IMR-90 (cell line): ENCODE measurements at regions not wholly inside any gene's neighbourhood (a gene's known extent, or its start where the extent isn't known, plus 50 kb on each side); places are given as distances from the start of the nearest gene placed in this dataset.

Source experiments
- ATAC-seq: fragments of 200-7000 bp; cut with Tn5 transposase; 2 replicates; pipeline ENCODE4 v1.9.1; 2020; ENCODE audit warnings: low read depth, mild to moderate bottlenecking, moderate library complexity
- BruUV-seq: library from RNA; stranded (reverse); fragments of 400-500 nt; replicated peaks from 2 replicates; lab custom pipeline; 2021; lab: Mats Ljungman, UMichigan
- CTCF ChIA-PET: fragments of 300-600 bp; formaldehyde crosslinking; extraction: SDS; loops from one replicate; lab custom pipeline; 2021; ENCODE audit warnings: antibody characterized with exemption; lab: Yijun Ruan, JAX
- POLR2A ChIA-PET: fragments of 300-600 bp; sonication (Branson Sonifier 250); formaldehyde crosslinking; loops from one replicate; lab custom pipeline; 2022; ENCODE audit warnings: antibody characterized with exemption; ENCODE audit not compliant: unreplicated experiment; lab: Charles Lee
- DNase-seq: peaks from one replicate; pipeline ENCODE4 v3.0.0; 2013
- H2AFZ ChIP-seq: replicated peaks from 2 replicates; pipeline ENCODE3; 2013; ENCODE audit warnings: low read length, mild to moderate bottlenecking; ENCODE audit not compliant: poor library complexity
- H2AK5ac ChIP-seq: 2 replicates; pipeline ENCODE4 v1.6.1; 2013; ENCODE audit warnings: low read depth, low read length, inconsistent platforms
- H2AK9ac ChIP-seq: replicated peaks from 2 replicates; pipeline ENCODE3; 2013; ENCODE audit warnings: mild to moderate bottlenecking, low read depth, low read length, moderate library complexity; ENCODE audit not compliant: poor library complexity
- H2BK120ac ChIP-seq: 2 replicates; pipeline ENCODE4 v1.6.1; 2013; ENCODE audit warnings: low read depth, low read length, inconsistent platforms
- H2BK15ac ChIP-seq: 3 replicates; pipeline ENCODE4 v1.6.1; 2013; ENCODE audit warnings: low read depth, low read length, inconsistent platforms
- H2BK20ac ChIP-seq: 2 replicates; pipeline ENCODE4 v1.6.1; 2013; ENCODE audit warnings: low read depth, mild to moderate bottlenecking, inconsistent platforms, low read length, moderate library complexity
- H2BK5ac ChIP-seq: 2 replicates; pipeline ENCODE4 v1.6.1; 2013; ENCODE audit warnings: mild to moderate bottlenecking, low read depth, low read length, inconsistent platforms; ENCODE audit not compliant: poor library complexity, severe bottlenecking
- H3K14ac ChIP-seq: replicated peaks from 2 replicates; pipeline ENCODE4 v1.6.1; 2013; ENCODE audit warnings: low read depth, low read length, inconsistent platforms
- H3K18ac ChIP-seq: 2 replicates; pipeline ENCODE4 v1.6.1; 2013; ENCODE audit warnings: low read depth, low read length, control low read depth
- H3K23ac ChIP-seq: 2 replicates; pipeline ENCODE4 v1.6.1; 2013; ENCODE audit warnings: low read depth, low read length, inconsistent platforms
- H3K27ac ChIP-seq: 2 replicates; pipeline ENCODE4 v1.5.1; 2013; ENCODE audit warnings: mild to moderate bottlenecking, control low read depth, low read length; ENCODE audit not compliant: insufficient read depth
- H3K27me3 ChIP-seq: 2 replicates; pipeline ENCODE4 v1.6.1; 2013; ENCODE audit warnings: low read length; ENCODE audit not compliant: control insufficient read depth, insufficient read depth
- H3K36me3 ChIP-seq: 2 replicates; pipeline ENCODE4 v1.6.1; 2013; ENCODE audit warnings: low read length, mixed read lengths; ENCODE audit not compliant: control insufficient read depth, insufficient read depth
- H3K4ac ChIP-seq: 2 replicates; pipeline ENCODE4 v1.6.1; 2013; ENCODE audit warnings: low read depth, low read length, inconsistent platforms
- H3K4me1 ChIP-seq: 2 replicates; pipeline ENCODE4 v1.6.1; 2013; ENCODE audit warnings: low read length, mixed read lengths; ENCODE audit not compliant: control insufficient read depth, insufficient read depth
- H3K4me2 ChIP-seq: 2 replicates; pipeline ENCODE4 v1.6.1; 2013; ENCODE audit warnings: low read depth, mild to moderate bottlenecking, control low read depth, low read length, moderate library complexity
- H3K4me3 ChIP-seq: 2 replicates; pipeline ENCODE4 v1.5.1; 2013; ENCODE audit warnings: low read depth, mild to moderate bottlenecking, control low read depth, low read length, moderate library complexity; ENCODE audit not compliant: insufficient read depth
- H3K56ac ChIP-seq: 2 replicates; pipeline ENCODE4 v1.6.1; 2013; ENCODE audit warnings: low read length, inconsistent platforms; ENCODE audit not compliant: insufficient read depth; ENCODE audit errors: extremely low read depth
- H3K79me1 ChIP-seq, 2 experiments: 2 replicates each; pipeline ENCODE4 v1.6.1; 2013; ENCODE audit warnings: low read length in 2 of 2, inconsistent platforms in 1 of 2, low read depth in 1 of 2
- H3K9ac ChIP-seq: 2 replicates; pipeline ENCODE4 v1.6.1; 2013; ENCODE audit warnings: low read depth, low read length, control low read depth
- H3K9me1 ChIP-seq: 2 replicates; pipeline ENCODE4 v1.6.1; 2013; ENCODE audit warnings: low read length, inconsistent platforms; ENCODE audit not compliant: insufficient read depth
- H3K9me3 ChIP-seq: 2 replicates; pipeline ENCODE4 v1.6.1; 2013; ENCODE audit warnings: low read length; ENCODE audit not compliant: control insufficient read depth, insufficient read depth
- H4K20me1 ChIP-seq: 2 replicates; pipeline ENCODE4 v1.6.1; 2013; ENCODE audit warnings: low read length, inconsistent platforms; ENCODE audit not compliant: insufficient read depth
- H4K5ac ChIP-seq: 2 replicates; pipeline ENCODE4 v1.6.1; 2013; ENCODE audit warnings: mild to moderate bottlenecking, low read depth, low read length, control low read depth
- H4K8ac ChIP-seq, 2 experiments: 2 replicates each; pipeline ENCODE4 v1.6.1; 2013; ENCODE audit warnings: low read depth in 2 of 2, low read length in 2 of 2, control low read depth in 1 of 2, inconsistent platforms in 1 of 2
- H4K91ac ChIP-seq: 2 replicates; pipeline ENCODE4 v1.6.1; 2013; ENCODE audit warnings: low read depth, low read length, inconsistent platforms; ENCODE audit not compliant: insufficient read depth
- BHLHE40 ChIP-seq: fragments of 150-350 bp; IDR thresholded peaks from 2 replicates; pipeline ENCODE4 v1.6.1; 2016; ENCODE audit warnings: mild to moderate bottlenecking, low read depth, low read length
- CEBPB ChIP-seq: IDR thresholded peaks from 2 replicates; pipeline ENCODE4 v1.6.1; 2012; ENCODE audit warnings: low read depth, low read length, improper control_type of control experiment
- CHD1 ChIP-seq: IDR thresholded peaks from 2 replicates; pipeline ENCODE4 v1.6.1; 2012; ENCODE audit warnings: low read depth, low read length, improper control_type of control experiment
- CTCF ChIP-seq: conservative IDR thresholded peaks from 2 replicates; pipeline ENCODE4 v1.5.1; 2012; ENCODE audit warnings: mild to moderate bottlenecking, low read depth, low read length, improper control_type of control experiment
- ELK1 ChIP-seq: fragments of 150-350 bp; IDR thresholded peaks from 2 replicates; pipeline ENCODE4 v1.6.1; 2016; ENCODE audit warnings: low read depth, mild to moderate bottlenecking, low read length, moderate library complexity, borderline replicate concordance
- FOS ChIP-seq: fragments of 150-350 bp; IDR thresholded peaks from 2 replicates; pipeline ENCODE4 v1.6.1; 2016; ENCODE audit warnings: low read depth, low read length
- MAFK ChIP-seq: IDR thresholded peaks from 2 replicates; pipeline ENCODE4 v1.6.1; 2012; ENCODE audit warnings: low read depth, low read length, improper control_type of control experiment
- MAZ ChIP-seq: IDR thresholded peaks from 2 replicates; pipeline ENCODE4 v1.6.1; 2012; ENCODE audit warnings: low read depth, mild to moderate bottlenecking, low read length, improper control_type of control experiment, moderate library complexity, borderline replicate concordance
- MXI1 ChIP-seq: IDR thresholded peaks from 2 replicates; pipeline ENCODE4 v1.6.1; 2012; ENCODE audit warnings: low read depth, mild to moderate bottlenecking, low read length, moderate library complexity, borderline replicate concordance
- NFE2L2 ChIP-seq: fragments of 150-350 bp; IDR thresholded peaks from 2 replicates; pipeline ENCODE4 v1.6.1; 2016; ENCODE audit warnings: low read depth, mild to moderate bottlenecking, low read length
- POLR2A ChIP-seq: IDR thresholded peaks from 2 replicates; pipeline ENCODE4 v1.6.1; 2012; ENCODE audit warnings: mild to moderate bottlenecking, low read depth, low read length
- RAD21 ChIP-seq: IDR thresholded peaks from 2 replicates; pipeline ENCODE4 v1.6.1; 2012; ENCODE audit warnings: low read length, improper control_type of control experiment
- RCOR1 ChIP-seq: IDR thresholded peaks from 2 replicates; pipeline ENCODE4 v1.6.1; 2012; ENCODE audit warnings: mild to moderate bottlenecking, low read length, improper control_type of control experiment; ENCODE audit not compliant: insufficient replicate concordance
- RFX5 ChIP-seq: IDR thresholded peaks from 2 replicates; pipeline ENCODE4 v1.8.0; 2012; ENCODE audit warnings: low read depth, mild to moderate bottlenecking, low read length, moderate library complexity
- SMC3 ChIP-seq: fragments of 150-350 bp; IDR thresholded peaks from 2 replicates; pipeline ENCODE4 v1.6.1; 2016; ENCODE audit warnings: low read depth, mild to moderate bottlenecking, antibody characterized with exemption, low read length, moderate library complexity
- WGBS, 2 experiments: methylation state at CpG; one replicate each; pipeline versions ENCODE4 v1.1.5 to v1.1.7; 2013; ENCODE audit warnings: missing lambda C conversion rate in 2 of 2; ENCODE audit not compliant: insufficient read length in 1 of 2; ENCODE audit errors: extremely low coverage in 2 of 2; 5-methylcytosine and 5-hydroxymethylcytosine counted together
- dilution Hi-C: fragments of 300-500 bp; cut with HindIII; formaldehyde crosslinking; loops from one replicate; pipeline ENCODE4 v1.14.3; 2018; ENCODE audit warnings: low sequenced_read_pairs; ENCODE audit not compliant: unreplicated experiment
- in situ Hi-C: fragments of 300-500 bp; cut with MboI; formaldehyde crosslinking; loops from 3 replicates; pipeline ENCODE4 v1.14.3; 2019; ENCODE audit warnings: low sequenced_read_pairs, inconsistent platforms, mixed read lengths
- intact Hi-C: fragments of 100-400 bp; cut with micrococcal nuclease; formaldehyde crosslinking; loops from 2 replicates; pipeline ENCODE4 v1.10.0; 2022
- TF ChIP-seq, protein P1 (sequence below): fragments of 150-350 bp; IDR thresholded peaks from 2 replicates; pipeline ENCODE4 v1.6.1; 2017; ENCODE audit warnings: mild to moderate bottlenecking, antibody characterized with exemption, low read length, low read depth

DNA sequence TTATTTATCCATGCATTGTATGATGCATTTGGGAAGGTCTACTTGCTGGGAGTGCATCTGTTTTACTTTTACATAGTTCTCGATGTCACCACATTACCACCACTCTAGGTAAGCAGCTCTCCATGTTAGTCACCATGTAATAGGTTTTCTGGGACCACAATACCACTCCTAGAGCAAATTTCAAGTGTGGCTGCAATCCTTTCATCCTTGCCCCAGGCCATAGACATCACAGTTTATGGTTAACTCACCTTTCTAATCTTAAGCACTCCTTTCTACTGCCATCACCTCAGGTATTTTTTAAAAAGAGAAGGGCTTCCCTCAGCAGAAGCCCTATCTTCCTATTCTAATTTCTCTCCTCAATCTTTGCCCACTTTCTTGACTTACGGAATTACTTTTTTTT is 354.1 kb downstream of the PLK2 start:
- no TSS peak for BruUV-seq
- no peak overlapping the region for H3K9ac ChIP-seq
- WGBS, 2 experiments, result no CpG with 5 or more reads among the region's 2 CpGs
- TF ChIP-seq, protein P1, sequence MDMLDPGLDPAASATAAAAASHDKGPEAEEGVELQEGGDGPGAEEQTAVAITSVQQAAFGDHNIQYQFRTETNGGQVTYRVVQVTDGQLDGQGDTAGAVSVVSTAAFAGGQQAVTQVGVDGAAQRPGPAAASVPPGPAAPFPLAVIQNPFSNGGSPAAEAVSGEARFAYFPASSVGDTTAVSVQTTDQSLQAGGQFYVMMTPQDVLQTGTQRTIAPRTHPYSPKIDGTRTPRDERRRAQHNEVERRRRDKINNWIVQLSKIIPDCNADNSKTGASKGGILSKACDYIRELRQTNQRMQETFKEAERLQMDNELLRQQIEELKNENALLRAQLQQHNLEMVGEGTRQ, result no peak
- TF ChIP-seq FOS, result no peak
- no peak for TF ChIP-seq CHD1
- no peak for TF ChIP-seq CTCF
- no peak for TF ChIP-seq MAZ
- TF ChIP-seq CEBPB, result no peak
- TF ChIP-seq SMC3, result no peak
- TF ChIP-seq ELK1, result no peak
- TF ChIP-seq RAD21, result no peak
- TF ChIP-seq RCOR1, result no peak
- no peak for TF ChIP-seq BHLHE40
- no peak for TF ChIP-seq NFE2L2
- no peak for TF ChIP-seq RFX5
- no peak for TF ChIP-seq MXI1
- no peak for TF ChIP-seq MAFK
- no peak for TF ChIP-seq POLR2A
- no peak overlapping the region for H4K8ac ChIP-seq
- no peak overlapping the region for H3K23ac ChIP-seq
- DNase-seq (no peak), ATAC-seq (no peak)
- no peaks in the 10 kb centered on the region for H3K79me1 ChIP-seq
- no peaks in the 10 kb centered on the region for H4K20me1 ChIP-seq
- no peak overlapping the region for H2AK9ac ChIP-seq
- in situ Hi-C loops, result no loop called here
- H3K4me3 ChIP-seq, result no peak overlapping the region
- POLR2A ChIA-PET, result no interaction called here
- no peak overlapping the region for H3K4me2 ChIP-seq
- no peaks in the 10 kb centered on the region for H3K36me3 ChIP-seq
- H3K4ac ChIP-seq, result no peak overlapping the region
- no peak overlapping the region for H2AFZ ChIP-seq
- no peak overlapping the region for H2AK5ac ChIP-seq
- dilution Hi-C loops, result no loop called here
- no peak overlapping the region for H3K27ac ChIP-seq
- no peak overlapping the region for H4K91ac ChIP-seq
- no peak overlapping the region for H2BK120ac ChIP-seq
- no peak overlapping the region for H3K14ac ChIP-seq
- no peaks in the 10 kb centered on the region for H3K27me3 ChIP-seq
- H3K9me1 ChIP-seq, result no peaks in the 10 kb centered on the region
- no peak overlapping the region for H2BK15ac ChIP-seq
- no peak overlapping the region for H2BK5ac ChIP-seq
- no peak overlapping the region for H3K18ac ChIP-seq
- no peak overlapping the region for H3K56ac ChIP-seq
- H4K5ac ChIP-seq, result no peak overlapping the region
- CTCF ChIA-PET, result no interaction called here
- no peaks in the 10 kb centered on the region for H3K9me3 ChIP-seq
- intact Hi-C loops, result no loop called here
- H3K4me1 ChIP-seq, result no peaks in the 10 kb centered on the region
- H2BK20ac ChIP-seq, result no peak overlapping the region
